ENCODE measurements at regions not wholly inside any gene's neighbourhood (a gene's known extent, or its start where the extent isn't known, plus 50 kb on each side); places are given as distances from the start of the nearest gene placed in this dataset.

DNA sequence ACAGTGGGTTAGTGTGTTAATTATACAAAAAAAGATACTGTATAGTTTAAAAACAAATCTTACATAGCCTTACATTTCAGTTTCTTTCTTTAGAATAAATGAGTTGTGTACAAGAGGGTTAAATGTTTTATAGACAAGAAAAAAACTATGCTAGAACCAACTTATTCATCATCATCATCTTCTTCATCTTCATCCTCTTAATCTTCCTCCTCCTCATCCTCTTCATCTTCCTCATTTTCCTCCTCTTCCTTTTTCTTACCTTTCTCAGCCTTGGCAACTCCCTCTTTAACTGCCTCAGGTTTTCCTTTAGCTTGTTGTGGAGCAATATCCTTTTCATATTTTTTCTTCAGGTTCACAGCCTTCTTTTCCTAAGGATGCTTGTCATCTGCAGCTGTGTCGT is 53.7 kb downstream of the RPS12 start:
- no peak for DNase-seq (ENCODE audit: low spot score)

DNA sequence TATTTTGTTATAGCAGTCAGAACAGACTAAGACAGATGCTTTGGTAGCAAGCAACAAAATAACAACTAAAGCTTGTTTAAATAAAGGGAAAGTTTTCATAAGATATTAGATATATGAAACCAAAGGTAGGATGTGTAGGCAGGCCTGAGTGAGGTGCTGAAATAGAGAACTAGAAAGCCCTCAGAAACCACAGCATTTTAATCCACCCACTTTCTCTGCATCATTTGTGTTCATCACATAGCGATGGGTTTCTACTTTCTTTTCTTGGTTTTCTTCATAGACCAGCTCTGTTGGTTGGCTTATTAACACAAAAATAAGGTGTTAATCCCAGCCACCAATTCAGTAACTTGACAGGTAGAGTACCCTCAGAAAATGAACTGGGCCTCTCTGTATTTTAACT is 58.6 kb downstream of the RPS12 start:
- DNase-seq (ENCODE audit: low spot score), result no peak

DNA sequence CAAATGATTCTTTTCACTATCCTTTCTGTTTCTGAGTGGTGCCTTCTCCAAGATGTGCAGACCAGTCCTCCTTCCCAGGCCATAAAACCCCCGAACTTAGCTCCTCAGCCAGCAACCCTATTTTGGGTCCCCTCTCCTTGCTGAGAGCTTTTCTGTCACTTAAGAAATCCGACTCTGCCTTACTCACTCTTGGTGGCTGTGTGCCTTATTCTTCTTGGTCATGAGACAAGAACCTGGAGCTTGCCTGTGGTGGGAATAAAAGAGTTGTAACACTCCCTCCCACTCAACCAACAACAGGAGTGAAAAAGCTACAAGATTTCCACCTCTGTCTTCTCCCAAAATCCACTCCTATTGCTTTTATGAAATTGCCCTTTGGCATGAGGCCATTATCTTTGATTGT is 62.6 kb downstream of the RPS12 start:
- no peak for DNase-seq (ENCODE audit: low spot score)

DNA sequence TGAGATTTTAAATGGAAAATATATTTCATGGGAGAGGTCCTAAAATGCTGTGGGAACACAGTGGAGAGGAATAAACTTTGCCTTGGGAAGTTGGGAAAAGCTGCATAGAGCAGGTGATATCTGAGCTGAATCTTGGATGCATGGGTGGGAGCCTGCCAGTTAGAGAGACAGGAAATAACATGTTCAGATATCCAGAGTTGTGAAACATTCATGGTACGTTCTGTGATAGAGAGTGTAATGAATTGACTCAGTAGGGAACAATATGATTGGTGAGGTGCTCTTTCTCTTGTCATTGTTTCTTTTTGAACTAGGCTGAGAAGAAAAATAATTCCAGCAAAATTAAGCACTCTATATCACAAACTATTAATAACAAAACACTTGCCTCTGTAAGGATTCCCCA is 72.8 kb downstream of the RPS12 start:
- DNase-seq (ENCODE audit: low spot score), result no peak

DNA sequence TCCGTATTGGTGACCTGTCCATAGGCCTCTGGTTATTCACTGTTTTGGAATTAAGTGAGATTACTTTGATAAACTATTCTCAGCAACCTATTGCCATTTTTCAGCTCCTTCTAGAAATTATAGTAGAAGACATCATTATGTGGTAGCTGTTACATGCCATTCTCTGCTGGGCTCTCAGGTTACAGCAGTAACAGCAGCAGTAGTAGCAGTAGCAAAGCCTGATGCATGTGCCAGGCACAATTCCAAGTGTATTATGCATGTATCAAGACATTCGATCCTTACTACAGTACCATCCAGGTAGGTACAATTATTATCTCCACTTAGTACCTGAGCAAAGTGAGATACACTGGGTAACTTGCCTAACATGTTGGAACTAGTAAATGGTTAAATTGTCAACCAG is 74.3 kb downstream of the RPS12 start:
- DNase-seq (ENCODE audit: low spot score), result no peak

DNA sequence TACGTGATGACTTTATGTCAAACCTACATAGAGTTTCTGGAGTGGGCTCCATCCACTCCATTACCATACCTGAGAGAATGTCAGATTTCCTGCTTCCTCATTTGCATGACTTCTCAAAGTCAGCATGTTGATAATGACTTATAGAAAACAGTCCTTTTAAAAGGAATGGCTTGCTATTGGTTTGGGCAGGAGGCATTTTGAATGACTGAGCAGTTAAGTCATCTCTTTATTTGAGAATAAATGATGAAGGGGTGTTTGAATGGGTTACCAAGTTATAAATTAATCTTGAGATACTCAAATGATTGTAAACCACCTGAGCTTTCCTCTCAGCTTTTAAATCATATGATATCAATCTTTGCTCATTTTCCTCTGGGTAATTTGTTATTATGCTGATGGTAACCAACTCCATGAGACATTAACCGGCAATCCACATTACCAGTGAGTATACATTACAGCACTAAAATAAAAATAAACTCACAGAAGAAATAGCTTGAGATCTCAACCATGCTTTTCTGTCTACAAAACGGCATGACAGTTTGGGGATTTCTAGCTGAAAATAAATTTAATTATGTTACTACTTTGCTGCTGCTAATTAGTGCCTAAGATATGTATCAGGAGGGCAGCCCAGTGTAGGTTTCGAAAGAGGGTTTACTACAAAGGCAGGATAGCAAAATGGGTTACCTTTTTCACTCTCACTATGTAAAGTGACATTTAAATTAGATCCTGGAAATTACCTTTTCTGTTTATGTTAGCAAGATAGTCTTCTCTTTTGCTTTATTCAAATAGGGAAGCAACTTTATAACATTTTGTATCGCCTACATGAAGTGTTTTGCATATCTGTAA is 78.8 kb downstream of the RPS12 start:
- DNase-seq (ENCODE audit: low spot score), result no peak

DNA sequence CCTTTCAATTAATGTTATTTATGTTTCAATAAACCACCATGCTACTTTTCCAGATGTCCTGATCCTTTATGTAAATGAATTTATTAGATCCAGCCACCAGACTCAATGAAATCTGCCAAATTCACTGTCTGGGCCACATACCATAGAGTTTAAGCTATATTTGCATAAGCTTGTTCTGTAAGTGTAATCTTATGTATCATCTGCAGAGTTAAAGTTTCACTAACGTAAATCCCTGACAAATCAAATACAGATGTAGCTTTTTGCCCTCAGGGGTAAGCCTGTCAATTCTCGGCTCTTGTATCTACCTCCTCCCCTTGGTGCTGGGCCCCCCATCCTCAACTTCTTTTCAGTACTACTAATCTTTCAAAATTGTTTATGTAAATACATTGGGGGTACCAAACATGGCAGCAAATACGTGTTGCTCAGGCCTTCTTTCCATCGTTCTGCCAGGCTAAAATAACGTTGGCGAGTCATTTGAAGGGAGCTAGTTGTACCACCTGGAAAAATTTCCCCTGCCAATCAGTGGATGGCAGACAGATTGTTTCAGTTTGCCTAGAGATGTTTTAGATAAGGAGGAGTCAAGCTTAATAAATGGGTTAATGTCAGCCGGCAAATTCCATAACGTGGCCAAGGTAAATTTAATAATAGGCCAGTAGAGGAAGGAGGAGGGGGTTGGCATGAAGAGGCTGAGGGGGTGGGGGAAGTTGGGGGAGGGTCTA is 79.6 kb downstream of the RPS12 start:
- DNase-seq (ENCODE audit: low spot score), result no peak

DNA sequence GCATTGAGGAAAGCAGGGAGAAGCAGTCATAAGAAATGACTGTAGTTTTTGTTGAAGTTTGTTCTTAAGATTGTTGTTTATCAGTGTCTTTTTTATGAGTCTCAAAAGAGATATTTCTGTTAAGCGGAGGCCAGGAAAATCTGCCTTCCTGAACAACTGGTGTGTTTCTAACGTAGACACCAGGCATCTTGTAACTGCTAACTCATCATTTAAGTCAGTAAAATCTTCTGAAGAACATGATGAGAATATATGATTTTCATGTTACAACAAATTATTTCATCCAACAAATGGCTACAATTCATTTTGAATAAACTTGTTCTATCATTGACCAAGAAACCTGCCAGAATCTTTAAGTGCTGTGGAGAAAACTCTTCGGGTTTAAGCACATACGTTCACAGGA is 84.0 kb downstream of the RPS12 start:
- no peak for DNase-seq (ENCODE audit: low spot score)

DNA sequence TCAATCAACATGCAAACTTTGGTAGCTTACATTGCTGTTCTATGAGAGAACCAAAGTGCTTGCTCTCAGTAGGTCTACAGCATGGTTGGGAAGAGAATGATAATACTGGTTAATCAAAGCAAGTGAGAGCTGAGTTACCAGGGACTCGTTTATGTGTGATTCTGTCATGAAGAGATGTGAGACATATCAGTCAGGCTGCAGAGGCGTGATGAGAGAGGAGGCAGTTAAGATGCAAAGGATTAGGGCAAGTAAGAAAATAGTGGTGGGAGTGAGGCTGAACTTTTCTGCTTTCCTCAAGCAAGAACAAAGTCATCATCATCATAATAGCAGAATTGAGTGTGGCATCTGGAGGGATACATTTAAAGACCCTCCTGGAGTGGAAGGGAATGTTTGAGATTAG is 86.5 kb downstream of the RPS12 start:
- DNase-seq (ENCODE audit: low spot score), result no peak

DNA sequence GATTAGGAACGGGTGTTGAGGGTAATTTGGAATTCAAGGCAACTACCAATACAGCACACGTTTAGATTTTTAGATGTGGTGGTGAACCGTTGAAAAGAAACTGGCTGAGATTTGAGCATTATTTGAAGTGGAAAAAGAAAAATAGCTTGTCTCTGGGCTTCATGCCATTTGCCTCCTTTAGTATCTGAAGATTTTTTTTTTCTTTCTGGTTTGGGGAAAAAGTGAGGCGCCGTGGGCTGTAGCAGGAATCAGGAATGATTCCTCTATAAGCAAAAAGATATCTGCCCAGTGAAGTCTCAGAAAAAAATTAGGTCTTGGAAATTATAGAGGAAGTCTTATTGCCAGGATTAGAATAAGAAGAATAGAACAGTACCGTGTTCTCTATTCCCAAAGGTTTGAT is 88.5 kb downstream of the RPS12 start:
- DNase-seq (ENCODE audit: low spot score), result no peak

DNA sequence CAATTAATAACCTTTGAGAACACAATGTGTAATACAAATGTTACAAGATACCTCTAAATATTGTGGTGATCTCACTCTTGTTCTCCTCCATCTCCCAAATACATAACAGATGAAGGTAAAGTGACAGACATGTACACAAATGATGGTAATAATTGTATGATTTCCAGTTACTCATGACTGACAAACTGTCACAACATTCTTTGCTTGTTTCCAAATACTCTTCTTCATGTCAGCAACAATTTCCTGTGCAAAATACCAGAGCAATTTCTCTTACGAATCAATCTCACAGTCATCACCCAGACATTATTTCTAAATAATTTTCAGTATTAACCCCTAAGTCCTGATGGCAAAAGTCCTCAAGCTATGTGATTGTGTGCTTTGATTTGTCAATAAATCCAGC is 92.9 kb downstream of the RPS12 start:
- DNase-seq (ENCODE audit: low spot score), result no peak

DNA sequence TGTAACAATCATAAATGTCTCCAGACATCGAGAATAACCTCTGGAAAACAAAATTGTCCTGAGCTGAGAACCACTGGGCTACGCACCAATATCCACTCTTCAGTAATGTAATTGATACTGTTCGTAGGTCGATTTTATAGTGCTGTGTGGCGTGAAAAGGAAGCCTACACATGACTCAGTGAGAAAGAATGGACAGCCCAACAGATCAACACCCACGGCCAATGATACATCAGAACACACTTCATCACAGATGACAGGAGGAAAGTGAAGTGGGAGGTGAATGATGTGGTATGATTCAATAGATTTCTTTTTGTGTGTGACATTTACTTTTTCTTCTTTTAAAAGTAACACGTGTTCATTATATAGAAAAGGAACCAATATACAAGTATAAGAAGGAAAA is 93.5 kb downstream of the RPS12 start:
- DNase-seq (ENCODE audit: low spot score), result peak; percentile 41

DNA sequence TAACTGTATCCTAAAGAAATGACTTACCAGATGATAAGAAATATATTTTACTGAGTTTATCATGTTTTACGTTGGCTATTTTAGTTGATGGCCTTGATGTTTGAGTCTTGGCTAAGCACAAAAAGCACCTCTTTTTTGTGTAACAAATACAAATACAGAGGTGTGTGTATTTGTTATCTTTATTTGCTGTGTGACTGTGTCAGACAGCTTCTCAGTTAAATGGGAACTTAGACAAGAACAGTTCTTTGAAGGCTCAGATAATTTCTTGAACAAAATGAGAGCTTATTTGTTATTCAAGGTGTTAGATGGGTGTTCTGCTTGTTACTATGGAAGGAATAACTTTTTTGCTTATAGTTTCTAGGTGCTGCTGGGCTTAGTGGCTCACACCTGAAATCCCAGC is 95.4 kb downstream of the RPS12 start:
- no peak for DNase-seq (ENCODE audit: low spot score)

DNA sequence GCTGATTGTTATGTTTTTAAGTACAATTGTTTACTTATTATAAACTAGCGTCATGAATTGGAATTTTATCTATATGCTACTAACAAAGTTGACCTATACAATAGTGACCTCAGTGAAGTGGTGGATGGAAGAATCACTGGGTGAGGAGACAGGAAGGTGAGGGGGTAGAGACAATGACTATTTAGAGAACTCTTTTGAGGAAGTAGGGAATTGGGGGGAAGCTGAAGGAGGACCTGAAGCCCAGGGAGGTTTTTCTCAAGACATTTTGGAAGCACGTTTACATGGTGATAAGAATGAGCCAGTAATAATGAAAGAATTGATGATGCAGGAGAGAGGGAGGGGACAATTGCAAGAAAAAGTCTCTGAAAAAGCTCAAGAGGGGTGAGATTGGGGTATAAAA is 96.4 kb downstream of the RPS12 start:
- DNase-seq (ENCODE audit: low spot score), result no peak

DNA sequence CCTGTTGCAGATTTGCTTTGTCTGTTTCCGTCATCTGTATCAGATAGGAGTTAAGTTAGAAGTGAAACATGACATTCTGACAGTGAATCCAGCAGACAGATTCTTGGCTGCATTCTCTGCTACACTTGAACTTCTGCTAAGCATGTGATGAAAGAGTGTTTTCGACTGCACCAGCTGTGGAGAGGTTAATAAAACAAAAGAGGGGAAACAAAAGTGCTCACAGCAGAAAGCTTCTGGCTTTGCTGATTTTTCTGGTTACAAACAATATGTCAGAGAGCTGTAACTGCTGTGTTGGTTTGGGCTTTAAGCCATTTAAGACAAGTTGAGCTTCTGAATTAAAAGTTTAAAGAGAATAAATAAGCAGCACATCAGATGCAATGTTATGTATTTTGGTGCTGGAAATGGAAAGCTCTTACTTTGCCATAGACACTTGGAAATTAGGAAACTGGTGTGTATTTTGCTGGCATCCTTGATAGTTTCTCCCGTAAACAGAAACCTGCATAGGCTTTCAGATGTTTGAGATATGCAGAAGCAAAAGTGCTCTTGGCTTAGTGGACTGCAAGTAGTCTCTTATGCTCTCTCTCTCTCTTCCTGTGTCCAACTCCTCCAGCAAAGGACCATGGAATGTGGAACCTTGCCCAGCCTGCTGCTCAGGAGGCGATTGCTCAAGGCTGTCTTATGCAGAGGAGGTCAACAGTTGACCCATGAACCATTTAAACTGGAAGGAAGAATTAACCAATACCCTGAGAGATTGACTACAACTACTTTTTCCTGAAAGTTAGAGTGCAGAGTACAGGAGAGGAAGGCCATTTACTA is 104.9 kb downstream of the RPS12 start:
- no peak for DNase-seq (ENCODE audit: low spot score)

DNA sequence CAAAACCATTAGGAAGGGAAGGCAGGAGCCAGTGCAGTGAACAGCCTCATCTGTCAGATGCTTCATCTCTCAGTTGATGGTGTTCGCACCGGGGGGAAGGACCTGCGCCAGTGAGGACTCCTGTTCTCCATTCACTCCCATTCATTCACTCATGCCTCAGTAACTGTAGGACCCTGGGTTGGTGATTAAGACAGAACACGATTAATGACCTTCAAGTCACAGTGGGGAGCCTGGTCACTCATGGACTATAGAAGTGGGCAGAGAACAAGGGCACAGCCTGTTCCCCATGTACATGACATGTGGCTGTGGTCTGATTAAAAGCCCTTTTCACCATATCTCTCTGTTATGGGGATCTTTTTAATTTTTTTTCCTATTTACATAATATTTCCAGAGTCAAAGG is 113.3 kb downstream of the RPS12 start:
- no peak for DNase-seq (ENCODE audit: low spot score)

DNA sequence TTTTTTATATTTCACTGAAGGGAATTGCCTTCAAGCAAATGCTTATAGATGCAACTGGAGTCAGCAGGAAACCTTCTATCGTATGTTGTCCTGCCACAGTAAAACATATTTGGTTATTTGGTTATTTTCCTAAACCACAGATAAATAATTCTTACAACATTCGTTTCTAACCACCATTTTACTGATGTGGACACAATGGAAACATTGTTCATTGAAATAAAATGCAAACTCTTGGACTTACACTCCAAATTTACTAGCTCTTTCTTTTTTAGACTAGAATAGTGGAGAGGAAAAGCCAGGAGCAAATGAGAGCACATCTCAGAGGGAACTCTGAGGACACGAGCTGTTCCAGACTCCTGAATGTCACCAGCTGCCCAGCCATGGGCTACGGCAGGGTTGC is 114.8 kb downstream of the RPS12 start:
- DNase-seq (ENCODE audit: low spot score), result no peak

DNA sequence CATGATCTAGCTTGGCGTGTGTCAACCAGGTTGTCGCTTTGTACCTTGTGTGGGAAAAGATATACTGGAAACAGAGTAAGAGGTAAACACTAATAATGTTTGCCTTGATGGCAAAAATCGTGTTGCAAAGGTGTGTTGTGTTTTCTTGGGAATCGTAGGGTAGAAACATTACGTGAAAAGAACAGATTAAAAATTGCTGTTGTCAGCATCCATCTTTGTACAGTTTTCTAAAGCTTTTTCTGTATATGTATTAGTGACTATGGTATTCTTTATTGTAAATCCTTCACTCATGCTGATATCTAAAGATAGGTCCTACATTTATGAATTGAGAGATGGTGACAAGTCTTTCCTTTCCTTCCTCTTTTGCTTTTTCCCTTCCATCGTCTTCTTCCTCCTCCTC is 116.9 kb downstream of the RPS12 start:
- DNase-seq (ENCODE audit: low spot score), result no peak

DNA sequence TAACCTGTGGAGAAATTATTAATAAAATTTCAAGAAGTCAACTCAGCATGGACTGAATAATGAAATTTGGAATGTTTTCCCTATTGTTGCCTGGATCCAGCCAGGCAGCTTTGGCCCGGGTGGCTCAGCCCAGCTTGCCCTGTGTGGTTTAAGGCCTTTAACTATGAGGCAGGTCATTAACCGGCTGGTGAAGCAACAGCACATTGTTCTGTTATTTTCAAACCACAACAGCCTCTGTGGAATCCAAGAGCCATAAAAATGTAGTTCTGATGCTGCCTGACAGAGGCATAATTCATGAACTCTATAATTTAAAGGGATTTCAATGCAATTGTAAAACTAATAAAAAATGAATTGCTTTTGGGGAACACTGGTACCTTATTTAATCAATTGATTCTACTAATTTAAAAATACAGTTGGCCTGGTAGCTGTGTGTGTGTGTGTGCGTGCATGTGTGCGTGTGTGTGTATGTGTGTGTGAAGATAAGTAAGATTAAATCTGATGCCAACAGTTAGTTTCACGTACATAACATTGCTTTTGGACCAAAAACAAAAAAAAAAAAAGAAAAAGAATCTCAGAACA is 117.7 kb downstream of the RPS12 start:
- peak; percentile 63 for DNase-seq (ENCODE audit: low spot score)

DNA sequence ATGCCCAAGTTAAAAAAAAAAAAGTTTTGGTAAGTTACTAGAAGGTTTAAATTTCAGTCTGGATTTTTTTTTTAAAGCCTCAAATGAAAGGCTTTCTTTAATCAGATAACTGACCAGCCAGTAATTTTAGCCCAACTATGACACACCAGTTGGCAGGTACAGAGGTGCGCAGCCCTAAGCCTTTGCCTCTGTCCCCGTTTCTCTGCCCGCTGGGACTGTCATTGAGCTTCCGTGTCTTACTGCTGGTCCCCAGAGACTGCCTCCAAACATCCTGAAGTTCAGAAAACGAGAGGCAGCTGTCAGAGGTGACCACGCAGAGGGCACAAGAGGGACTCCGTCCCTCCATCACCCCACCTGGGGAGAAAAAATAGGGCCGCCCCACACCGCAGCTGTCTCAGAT is 118.2 kb downstream of the RPS12 start:
- DNase-seq (ENCODE audit: low spot score), result no peak

DNA sequence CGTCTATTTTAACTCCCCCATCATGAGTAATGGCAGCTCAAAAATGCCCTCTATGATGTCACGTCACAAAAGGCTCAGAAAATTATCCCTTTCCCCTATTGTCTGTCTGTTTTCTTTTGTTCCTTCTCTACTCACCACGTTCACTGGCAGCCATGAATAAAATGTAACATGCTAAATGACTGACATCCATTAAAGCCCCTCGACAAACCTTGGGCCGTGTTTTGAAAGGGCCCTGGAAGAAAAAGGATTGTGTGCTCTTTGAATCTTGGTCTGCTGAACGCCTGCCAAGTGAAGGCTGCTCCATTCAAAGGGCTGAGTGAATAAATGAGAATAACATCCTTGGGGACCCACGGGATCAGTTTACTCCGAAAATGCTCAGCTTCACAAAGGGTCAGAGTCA is 118.7 kb downstream of the RPS12 start:
- DNase-seq (ENCODE audit: low spot score), result no peak

DNA sequence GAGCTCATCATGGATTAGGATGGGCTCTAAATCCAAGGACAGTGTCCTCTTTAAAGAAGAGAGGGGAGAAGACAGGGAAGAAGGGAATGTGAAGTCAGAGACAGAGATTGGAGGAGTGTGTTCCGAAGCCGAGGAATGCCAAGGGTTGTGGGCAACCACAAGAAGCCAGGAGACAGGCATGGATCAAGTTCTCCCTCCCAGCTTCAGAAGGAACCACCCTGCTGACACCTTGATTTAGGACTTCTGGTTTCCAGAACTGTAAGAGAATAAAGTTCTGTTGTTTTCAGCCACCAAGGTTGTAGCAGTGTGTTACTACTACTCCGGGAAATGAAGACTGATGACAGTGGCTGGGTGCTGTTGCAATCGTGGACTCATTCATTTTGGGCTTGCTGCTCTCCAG is 120.1 kb downstream of the RPS12 start:
- DNase-seq (ENCODE audit: low spot score), result no peak

DNA sequence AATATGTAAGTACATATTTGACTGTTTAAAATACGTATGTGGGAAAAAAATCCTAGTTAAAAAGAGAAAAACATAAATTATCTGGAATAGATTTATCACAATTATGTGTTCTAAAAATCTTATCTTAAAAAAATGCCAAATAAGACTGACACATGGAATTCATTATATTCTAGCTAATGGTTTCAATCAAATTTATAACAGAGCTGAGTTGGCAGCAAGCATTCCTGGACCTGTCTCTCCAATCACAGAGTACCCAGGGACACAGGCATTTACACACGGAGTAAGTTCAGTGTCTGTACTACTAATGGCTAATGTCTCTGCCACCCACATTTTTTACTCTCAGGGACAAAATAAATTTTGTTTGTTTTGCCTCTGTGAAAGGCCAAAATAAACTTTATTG is 122.3 kb downstream of the RPS12 start:
- DNase-seq (ENCODE audit: low spot score), result no peak

Data from SW480 (cell line).